KG1 (cell line): ENCODE measurements at regions not wholly inside any gene's neighbourhood (a gene's known extent, or its start where the extent isn't known, plus 50 kb on each side); places are given as distances from the start of the nearest gene placed in this dataset.

Source experiments
- DNase-seq: peaks from one replicate; lab custom pipeline; 2025; lab: John Stamatoyannopoulos, UW

DNA sequence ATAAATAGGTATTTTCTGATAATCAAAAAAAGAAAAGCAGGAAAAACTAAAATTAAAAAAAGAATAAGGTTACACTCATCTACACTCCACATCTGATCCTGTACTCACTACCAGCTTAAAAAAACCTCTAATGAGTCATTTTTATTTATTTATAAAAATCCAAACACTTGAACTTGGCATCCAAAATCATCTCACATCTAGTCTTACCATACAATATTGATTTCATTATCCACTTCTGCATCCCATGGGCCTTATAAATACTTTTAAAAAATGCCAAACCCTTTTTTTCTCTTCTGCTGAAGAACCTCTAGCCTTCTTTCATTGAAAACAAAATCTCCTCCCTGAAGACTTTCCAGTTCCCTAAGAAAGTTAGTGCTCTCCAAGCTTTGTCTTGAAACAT, 109.7 kb downstream of the TMTC3 start:
- no peak for DNase-seq

DNA sequence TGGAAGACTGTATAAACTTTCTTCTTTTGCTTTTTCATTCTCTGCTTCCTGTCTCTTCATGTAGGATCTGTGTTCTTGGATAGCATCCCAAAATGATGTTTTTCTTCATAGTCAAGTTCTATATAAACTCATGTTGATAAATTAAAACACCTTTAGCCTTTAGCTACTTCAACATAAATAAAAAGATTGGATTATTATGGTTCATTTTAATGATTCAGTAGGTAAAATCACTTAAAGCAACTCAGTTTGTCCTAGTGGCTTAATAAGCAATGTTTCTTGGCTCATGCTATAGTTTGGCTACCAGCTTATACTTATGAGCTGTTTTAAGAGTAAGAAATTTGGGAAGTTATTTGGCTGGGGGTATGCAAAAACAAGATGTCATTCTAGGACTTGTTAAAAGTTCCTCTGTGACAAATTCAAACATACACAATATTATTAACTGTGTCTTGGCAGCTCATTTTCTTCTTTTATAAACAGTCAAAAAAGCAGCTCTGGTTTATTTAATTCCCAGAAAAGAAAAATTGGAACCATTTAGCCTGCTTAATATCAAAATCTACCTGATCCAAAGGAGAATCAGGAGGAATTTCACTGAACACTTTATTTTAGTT, 111.4 kb downstream of the TMTC3 start:
- DNase-seq = no peak

DNA sequence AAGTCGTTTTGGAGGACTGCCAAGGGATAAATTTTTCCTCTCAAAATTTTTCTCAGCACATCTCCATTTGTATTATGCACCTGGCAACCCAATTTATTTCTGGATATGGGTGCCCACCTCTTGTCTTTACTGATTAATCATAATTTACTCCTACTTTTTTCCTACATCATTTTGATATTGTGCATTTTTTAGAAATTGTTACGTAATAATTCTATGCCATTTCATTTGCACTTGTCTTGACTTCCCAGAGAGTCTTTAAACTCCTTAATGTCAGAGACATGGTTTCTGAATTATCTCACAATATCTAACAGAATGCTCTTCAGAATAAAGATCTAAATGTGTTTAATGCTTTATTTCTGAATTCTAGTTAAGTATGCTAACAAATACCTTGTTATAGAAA, 113.1 kb downstream of the TMTC3 start:
- no peak for DNase-seq

GRCh38 chr12:88255847-88256246, 113.7 kb downstream of the TMTC3 start:
- no peak for DNase-seq

DNA sequence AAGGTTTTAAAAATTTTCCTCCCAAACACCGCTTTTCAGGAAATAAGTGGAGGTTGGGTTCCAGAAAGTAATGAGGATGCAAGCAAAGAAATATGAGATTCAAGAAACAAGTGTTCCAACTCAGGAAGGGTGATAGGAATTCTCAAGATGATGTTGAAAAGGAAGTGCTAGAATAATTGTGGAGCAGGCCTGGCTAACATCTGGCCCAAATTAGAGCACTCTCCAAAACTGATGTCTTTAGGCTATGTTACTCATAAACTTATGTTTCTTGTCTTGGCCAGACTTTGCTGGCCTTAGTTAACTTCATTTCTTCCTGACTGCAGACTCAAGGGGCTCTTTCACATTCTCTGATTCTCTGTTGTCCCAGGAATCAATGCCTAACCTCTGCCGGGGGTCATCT, 116.3 kb downstream of the TMTC3 start:
- DNase-seq = no peak

GRCh38 chr12:88266806-88267360, 124.8 kb downstream of the TMTC3 start:
- no peak for DNase-seq

- DNase-seq = no peak
Observed at GRCh38 chr12:88267630-88268029, 125.5 kb downstream of the TMTC3 start.

- no peak for DNase-seq
Observed at GRCh38 chr12:88272456-88272855, 130.3 kb downstream of the TMTC3 start.

DNA sequence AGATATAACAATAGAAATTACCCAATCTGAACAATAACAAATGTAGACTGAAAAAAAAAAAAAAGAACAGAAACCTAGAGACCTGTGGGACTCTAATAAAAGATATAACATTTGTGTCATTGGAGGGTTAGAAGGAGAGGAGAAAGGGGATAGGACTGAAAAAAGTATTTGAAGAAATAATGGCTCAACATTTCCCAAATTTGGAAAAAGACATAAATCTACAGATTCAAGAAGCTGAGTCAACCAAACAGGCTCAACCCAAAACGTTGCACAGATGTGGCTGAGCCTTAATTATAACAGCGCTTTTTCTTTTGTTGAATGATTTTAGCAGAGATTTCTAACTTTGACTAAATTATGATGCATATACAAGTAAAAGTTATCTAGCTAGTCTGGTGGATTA, 131.3 kb downstream of the TMTC3 start:
- DNase-seq = no peak

GRCh38 chr12:88273875-88274274, 131.8 kb downstream of the TMTC3 start:
- no peak for DNase-seq

DNA sequence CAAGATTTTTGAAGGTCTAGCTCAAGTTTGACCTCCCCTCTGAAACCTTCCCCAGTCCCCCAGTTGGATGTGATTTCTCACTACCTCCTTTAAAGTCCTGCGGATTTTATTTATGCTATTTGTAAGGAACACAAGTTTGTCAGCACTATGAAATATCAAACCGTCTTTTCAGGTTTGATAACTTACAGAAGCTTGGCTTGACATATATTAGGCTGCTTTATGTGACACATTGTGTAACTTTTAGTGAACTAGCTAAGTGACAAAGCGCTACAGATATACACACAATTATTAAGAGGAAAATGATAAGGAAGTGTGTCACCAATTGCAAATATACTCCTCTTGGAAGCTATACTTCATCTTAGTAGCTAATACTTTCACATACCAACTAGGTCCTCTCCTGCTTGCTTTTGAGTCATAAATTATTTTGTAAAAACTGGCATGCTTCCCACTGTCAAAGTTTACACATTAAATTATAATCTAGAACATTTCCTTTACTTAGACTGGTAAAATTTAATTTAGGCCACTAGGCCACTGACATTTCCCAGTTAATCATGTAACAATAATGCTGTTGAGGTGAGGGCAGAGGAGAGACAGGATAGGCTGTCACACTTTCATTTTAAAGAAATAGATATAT, 149.5 kb downstream of the TMTC3 start:
- no peak for DNase-seq

DNA sequence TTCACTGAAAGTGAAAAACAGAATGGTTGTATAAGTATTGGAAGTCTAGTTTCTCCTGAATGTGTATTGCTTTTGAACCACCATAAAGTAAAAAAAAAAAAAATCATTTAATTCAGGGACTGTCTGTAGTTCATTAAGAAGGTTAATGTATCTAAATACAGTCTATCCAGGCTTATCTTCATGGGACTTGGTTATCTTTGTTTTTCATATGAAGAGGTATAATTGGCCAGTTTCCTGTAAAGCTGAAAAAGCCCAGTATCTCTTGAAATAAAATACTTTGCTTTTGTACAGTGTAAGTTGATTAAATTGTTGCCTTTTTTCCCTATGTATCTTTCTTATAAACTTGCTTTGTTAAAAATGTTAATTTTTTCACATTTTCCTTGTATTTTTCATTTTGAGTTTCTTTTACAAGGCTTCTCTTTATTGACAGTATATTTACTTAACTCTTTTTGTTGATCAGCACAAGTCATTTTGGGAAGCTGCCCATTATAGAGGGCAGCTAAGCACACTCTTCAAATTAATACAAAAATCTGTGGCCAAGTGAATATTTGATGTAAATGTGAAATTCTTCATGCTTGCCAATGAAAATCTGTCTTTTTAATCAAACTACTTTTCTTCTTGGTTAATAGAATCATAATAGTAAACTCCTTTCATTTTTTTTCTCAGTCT, 156.0 kb downstream of the TMTC3 start:
- DNase-seq = no peak

- no peak for DNase-seq
Observed at GRCh38 chr12:88298761-88299242, 156.7 kb downstream of the TMTC3 start.

DNA sequence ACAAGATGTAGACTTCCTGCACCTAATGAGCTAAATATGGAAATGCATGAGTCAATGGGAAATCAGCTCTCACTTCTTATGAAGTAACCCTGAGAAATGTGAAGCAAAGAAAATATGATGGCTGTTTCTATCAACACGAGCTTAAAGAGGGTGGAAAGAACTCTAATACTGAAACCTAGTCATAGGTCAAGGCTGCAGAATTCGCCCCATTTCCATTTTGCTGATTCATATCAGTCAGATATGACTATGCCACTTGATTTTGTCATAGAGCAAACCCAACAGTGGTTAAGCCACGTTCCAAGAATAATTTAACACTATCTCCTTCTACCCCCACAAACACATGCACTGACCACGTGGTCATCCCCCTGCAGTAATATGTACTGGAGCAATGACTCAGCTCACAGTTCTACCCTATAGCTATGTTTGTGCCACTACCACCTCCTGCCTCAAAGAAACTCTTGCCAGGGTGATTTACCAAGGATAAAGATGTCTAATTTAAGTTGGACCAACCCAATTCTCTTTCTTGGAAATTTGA, 157.5 kb downstream of the TMTC3 start:
- DNase-seq = no peak

GRCh38 chr12:88300931-88301330, 158.8 kb downstream of the TMTC3 start:
- no peak for DNase-seq

- DNase-seq = no peak
Observed at GRCh38 chr12:88303335-88303734, 161.2 kb downstream of the TMTC3 start.

GRCh38 chr12:88305254-88305890, 163.3 kb downstream of the TMTC3 start:
- DNase-seq = no peak

DNA sequence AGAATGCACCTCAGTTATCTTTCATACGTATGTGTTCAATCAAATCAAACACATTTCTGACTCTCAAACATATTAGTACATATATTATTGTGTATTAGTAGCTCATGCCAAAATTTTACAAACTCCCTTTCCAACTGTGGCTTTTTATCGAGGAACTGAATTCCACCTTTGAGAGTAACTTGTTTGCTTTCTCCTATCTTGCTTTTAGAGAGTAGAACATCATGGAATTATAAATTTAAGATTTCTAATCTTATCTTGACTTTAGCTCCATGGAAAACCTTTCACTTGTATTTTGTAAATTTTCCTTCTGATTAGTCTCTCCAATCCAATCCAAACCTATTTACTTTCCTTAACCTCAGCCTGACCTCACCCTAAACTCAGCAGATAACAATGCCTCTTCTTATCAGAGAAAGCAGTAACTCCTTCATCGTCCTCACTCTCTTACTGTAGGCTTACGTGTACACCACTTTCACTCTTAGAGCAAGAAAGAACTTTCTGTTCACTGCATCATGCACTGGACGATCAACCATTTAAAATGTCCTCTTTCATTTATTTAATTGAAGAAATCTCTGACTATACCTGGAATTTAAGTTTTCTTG, 164.5 kb downstream of the TMTC3 start:
- no peak for DNase-seq

DNA sequence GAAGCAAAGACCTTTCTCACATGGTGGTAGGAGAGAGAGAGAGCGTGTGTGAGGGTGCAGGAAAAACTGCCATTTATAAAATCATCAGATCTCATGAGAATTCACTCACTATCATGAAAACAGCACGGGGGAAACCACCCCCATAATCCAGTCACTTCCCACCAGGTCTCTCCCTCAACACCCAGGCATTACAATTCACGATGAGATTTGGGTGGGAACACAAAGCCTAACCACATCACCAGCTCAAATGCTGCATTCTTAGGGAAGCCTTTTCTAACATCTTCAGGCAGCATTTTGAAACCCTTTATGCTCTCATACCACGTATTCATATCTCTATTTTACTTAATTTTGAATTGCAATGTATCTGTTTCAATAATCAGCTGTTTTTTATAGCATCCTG, 165.9 kb downstream of the TMTC3 start:
- no peak for DNase-seq

GRCh38 chr12:88308825-88309224, 166.7 kb downstream of the TMTC3 start:
- no peak for DNase-seq

GRCh38 chr12:88309546-88309945, 167.4 kb downstream of the TMTC3 start:
- no peak for DNase-seq

DNA sequence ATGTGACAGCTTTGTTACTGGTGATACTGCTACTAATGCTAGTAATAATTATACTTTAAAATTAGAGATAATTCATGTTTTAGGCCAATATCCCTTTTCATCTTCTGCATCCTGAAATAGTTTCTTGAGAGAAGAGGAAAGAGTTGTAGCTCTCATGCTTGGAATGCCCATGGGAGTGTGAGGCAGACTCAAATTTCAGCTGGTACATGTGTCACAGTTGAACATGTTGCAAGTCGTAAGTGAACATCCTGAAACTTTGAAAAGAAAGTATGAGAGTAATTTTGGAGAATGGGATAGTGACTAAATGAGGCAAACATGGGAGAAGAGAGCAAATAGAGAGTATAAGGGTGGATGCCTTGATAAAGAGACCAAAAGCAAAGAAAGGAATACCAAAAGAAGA, 168.0 kb downstream of the TMTC3 start:
- DNase-seq = no peak
